NCI-H460 (cell line): ENCODE measurements at regions not wholly inside any gene's neighbourhood (a gene's known extent, or its start where the extent isn't known, plus 50 kb on each side); places are given as distances from the start of the nearest gene placed in this dataset.

Source experiments
- DNase-seq: peaks from one replicate; pipeline ENCODE4 v3.0.0-alpha.2; 2016; ENCODE audit warnings: low read depth; ENCODE audit errors: extremely low read depth

- no peak for DNase-seq
These were observed 92.4 kb upstream of the TMEM45B start for GRCh38 chr11:129723146-129723760.

- no peak for DNase-seq
These were observed 91.9 kb upstream of the TMEM45B start for GRCh38 chr11:129723761-129724162.

DNA sequence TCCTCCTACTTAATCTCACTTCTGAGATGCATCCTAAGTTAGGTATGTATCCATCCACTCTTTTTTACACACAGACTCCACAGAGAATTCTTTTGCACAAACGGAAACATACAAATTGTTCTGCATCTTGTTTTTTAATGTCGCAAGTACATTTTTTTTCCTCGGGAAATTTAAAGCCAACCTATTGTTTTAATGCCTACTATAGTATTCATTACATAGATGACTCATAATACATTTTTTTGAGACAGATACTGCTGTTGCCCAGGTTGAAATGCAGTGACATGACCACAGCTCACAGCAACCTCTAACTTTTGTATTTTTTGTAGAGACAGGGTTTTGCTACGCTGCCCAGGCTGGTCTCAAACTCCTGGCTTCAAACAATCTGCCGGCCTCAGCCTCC is 90.8 kb upstream of the TMEM45B start:
- no peak for DNase-seq

DNA sequence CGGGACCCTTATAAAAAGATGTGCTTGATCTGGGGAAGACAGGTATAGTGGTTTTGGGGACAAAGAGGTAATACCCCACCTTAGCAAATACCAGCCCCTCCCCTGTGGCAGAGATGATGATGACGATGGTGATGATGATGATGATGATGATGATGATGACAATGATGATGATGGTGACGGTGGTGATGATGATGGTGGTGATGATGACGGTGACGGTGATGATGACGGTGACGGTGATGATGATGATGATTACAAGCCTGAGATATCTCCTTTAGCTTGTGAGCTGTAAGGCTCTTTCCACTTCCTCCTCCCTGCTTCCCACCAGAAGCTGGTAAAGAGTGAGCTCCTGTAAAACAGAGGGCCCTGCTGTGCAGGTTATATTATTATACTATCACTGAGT is 89.5 kb upstream of the TMEM45B start:
- no peak for DNase-seq

- DNase-seq = no peak
These were observed 87.1 kb upstream of the TMEM45B start for GRCh38 chr11:129728581-129728980.

DNA sequence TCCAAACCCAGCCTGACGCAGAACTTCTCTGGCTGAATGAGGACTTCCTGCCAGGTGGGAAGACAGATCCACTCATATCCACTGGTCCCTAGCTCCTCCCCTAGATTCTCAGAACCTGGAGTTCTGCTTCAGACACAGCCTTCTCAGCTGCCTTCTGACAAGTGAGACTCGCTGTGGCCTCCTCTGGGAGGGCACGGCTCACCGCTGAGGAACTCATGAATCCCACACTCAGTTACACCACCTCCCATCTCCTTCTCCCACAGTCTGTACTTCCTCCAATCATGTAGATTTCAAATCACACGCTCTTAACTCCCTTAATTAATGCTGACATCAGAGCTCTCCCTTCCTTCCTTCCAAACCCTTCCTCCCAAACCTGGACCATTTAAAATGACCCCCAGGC is 86.4 kb upstream of the TMEM45B start:
- DNase-seq = no peak

- DNase-seq = no peak
These were observed 85.8 kb upstream of the TMEM45B start for GRCh38 chr11:129729823-129730222.

- no peak for DNase-seq
These were observed 84.3 kb upstream of the TMEM45B start for GRCh38 chr11:129731316-129731715.

- no peak for DNase-seq
These were observed 82.7 kb upstream of the TMEM45B start for GRCh38 chr11:129732941-129733340.

DNA sequence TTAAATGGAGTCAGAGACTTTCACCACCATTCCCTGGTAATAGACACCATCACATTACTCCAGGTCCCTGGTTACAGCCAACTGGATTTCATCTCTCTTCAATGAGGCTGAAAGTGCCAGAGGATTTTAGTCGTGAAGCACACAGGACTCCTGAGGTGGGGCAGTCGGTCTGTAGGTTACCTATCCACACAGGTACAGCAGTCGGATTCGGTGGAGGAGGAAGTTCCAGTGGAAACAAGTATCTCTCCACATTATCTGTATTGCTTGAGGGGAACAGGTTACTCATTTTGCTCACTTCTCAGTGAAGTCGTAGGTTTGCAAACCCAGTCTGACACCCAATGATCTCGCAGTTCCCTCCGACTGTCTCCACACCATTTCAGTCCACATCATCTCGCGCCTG is 82.3 kb upstream of the TMEM45B start:
- DNase-seq = no peak

GRCh38 chr11:129733981-129734380 is 81.7 kb upstream of the TMEM45B start:
- no peak for DNase-seq

GRCh38 chr11:129734654-129735053 is 81.0 kb upstream of the TMEM45B start:
- DNase-seq = no peak

GRCh38 chr11:129737831-129738230 is 77.8 kb upstream of the TMEM45B start:
- no peak for DNase-seq

DNA sequence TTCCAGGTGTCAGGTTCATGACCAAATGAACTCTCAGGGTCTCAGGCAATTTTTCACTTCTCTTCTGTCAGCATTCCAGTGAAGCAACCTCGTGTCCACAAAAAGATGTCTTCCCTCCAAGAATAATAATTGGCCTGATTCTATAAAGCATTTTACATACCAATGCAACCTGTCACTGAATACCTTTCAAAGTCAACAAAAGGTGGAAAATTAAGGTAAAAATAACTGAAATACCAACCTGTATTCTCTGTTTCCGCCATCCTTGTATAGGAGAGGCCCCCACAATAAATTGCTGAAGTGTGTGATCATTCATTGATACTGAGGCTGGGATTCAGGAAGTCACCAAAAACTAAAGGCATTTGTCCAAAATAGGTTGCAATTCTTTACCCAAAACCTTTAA is 77.4 kb upstream of the TMEM45B start:
- no peak for DNase-seq

GRCh38 chr11:129739339-129739738 is 76.3 kb upstream of the TMEM45B start:
- no peak for DNase-seq

DNA sequence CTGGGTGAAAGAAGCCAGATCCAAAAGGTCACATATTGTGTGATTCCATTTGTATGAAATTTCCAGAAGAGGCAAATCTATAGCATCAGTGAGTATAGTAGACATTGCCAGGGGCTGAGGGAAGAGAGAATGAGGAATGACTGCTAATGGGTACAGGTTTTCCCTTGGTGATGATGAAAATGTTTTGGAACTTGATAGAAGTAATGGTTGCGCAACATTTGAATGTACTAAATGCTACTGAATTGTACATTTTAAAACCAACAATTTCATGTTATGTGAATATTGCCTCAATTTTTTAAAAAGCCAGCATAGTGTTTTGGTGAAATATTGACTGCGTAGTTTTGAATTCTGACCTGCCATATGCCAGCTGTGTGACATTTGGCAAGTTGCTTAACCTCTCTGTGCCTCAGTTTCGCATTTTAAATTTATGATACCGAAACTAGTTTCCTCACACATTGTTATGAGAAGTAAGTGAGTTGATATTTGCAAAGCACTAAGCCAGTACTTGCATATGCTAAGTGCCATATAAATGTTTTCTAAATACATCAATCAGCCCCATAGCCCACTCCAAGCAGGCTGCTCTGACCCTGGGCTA is 75.4 kb upstream of the TMEM45B start:
- no peak for DNase-seq

- no peak for DNase-seq
These were observed 72.4 kb upstream of the TMEM45B start for GRCh38 chr11:129743112-129743815.

- no peak for DNase-seq
These were observed 68.6 kb upstream of the TMEM45B start for GRCh38 chr11:129747071-129747470.

DNA sequence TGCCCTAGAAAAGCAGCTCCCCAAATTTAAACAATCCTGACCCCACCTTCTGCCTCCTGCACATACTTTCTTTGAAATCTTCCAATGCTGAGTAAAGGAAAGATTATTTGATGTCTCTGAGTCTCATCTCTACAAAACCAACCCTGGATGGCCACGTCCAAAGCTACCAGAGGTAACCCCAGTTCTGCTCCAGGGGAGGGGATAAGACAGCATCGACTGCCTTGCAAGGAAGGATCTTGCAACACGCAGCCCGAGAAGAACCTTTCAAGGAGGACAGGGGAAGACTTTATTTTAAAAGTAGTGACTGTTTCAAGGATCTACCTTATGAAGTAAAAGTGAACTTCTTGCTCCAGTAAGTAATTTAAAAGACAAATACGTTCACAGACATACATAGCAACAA is 66.5 kb upstream of the TMEM45B start:
- no peak for DNase-seq

- DNase-seq = peak; percentile 46
These were observed 65.0 kb upstream of the TMEM45B start for GRCh38 chr11:129750343-129751292.

DNA sequence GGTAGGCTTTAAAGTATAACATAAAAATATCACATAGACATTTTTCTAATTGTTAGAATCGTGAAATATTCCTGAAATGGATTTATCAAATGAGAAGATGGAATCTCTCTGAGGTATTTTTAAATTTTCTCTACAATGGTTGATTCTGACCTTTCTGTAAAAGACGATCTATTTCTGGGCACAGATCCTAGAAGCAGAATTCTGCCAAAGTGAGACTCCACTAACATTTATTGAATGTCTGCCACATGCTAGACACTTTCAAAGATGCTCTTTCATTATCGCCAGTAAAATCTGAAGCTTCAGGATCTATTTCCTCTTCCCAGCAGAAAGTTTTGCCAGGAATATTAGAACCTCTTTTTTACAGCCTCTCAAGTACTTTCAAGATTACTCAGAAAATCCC is 64.1 kb upstream of the TMEM45B start:
- DNase-seq = no peak
